Spleen (tissue), 11 donors: ENCODE measurements at regions not wholly inside any gene's neighbourhood (a gene's known extent, or its start where the extent isn't known, plus 50 kb on each side); places are given as distances from the start of the nearest gene placed in this dataset.

ENCODE experiments used
- DNase-seq: peaks from one replicate; pipeline ENCODE4 v3.0.0-alpha.2; 2020
- H3K27ac ChIP-seq, 8 donors: fragments of 200-600 bp; sonication (generic) in 7 of 8; 1 replicate in 4 of 8; 2 replicates in 4 of 8; pipeline versions ENCODE4 v1.5.0 to v1.8.0; 2016 to 2021; ENCODE audit warnings: inconsistent platforms in 4 of 8, mild to moderate bottlenecking in 4 of 8, moderate library complexity in 1 of 8
- H3K27me3 ChIP-seq, 7 donors: fragments of 200-600 bp; sonication (generic) in 6 of 7; replicated peaks in 1 of 7; 1 replicate in 4 of 7; 2 replicates in 3 of 7; pipeline versions ENCODE4 v1.5.0 to v1.8.0; 2016 to 2021; ENCODE audit warnings: inconsistent platforms in 3 of 7, mild to moderate bottlenecking in 1 of 7
- H3K36me3 ChIP-seq, 6 donors: fragments of 200-600 bp; sonication (generic) in 5 of 6; 1 replicate in 4 of 6; 2 replicates in 2 of 6; pipeline versions ENCODE4 v1.5.0 to v1.8.0; 2016 to 2021; ENCODE audit warnings: inconsistent platforms in 2 of 6
- H3K4me1 ChIP-seq, 6 donors: fragments of 200-600 bp; sonication (generic) in 5 of 6; 1 replicate in 3 of 6; 2 replicates in 3 of 6; pipeline versions ENCODE4 v1.5.0 to v1.8.0; 2016 to 2021; ENCODE audit warnings: inconsistent platforms in 3 of 6
- H3K4me3 ChIP-seq, 8 donors: fragments of 200-600 bp; sonication (generic) in 7 of 8; 1 replicate in 4 of 8; 2 replicates in 4 of 8; pipeline versions ENCODE4 v1.5.0 to v1.8.0; 2016 to 2021; ENCODE audit warnings: inconsistent platforms in 4 of 8, mild to moderate bottlenecking in 4 of 8, moderate library complexity in 2 of 8
- H3K9me3 ChIP-seq, 8 donors: fragments of 200-600 bp; sonication (generic) in 7 of 8; 1 replicate in 4 of 8; 2 replicates in 4 of 8; pipeline versions ENCODE4 v1.5.0 to v1.8.0; 2016 to 2021; ENCODE audit warnings: inconsistent platforms in 4 of 8
- POLR2A ChIP-seq, 3 donors: fragments of 450-650 bp; IDR thresholded peaks; one replicate each; pipeline ENCODE4 v1.5.1; 2017; ENCODE audit warnings: antibody characterized with exemption in 3 of 3, mild to moderate bottlenecking in 1 of 3
- POLR2AphosphoS5 ChIP-seq, 3 donors: sonication (generic); formaldehyde crosslinking; IDR thresholded peaks; one replicate each; pipeline ENCODE4 v1.5.1; 2017; ENCODE audit warnings: antibody characterized with exemption in 3 of 3
- WGBS, 5 donors: extraction: QIAGEN DNeasy Blood & Tissue Kit in 3 of 5; methylation state at CpG; one replicate each; pipeline versions ENCODE4 v1.1.5 to v1.1.7; 2013 to 2018; 5-methylcytosine and 5-hydroxymethylcytosine counted together
- intact Hi-C: fragments of 100-400 bp; cut with DNase I; formaldehyde crosslinking; loops from one replicate; pipeline ENCODE4 v1.15.0; 2023; ENCODE audit warnings: low total_unique reads
- TF ChIP-seq, protein P1 (sequence below), 11 experiments: fragments of 200-600 bp in 7 of 11; fragments of 450-650 bp in 4 of 11; sonication (generic) in 4 of 11; IDR thresholded peaks in 8 of 11; conservative IDR thresholded peaks in 3 of 11; 1 replicate in 7 of 11; 2 replicates in 4 of 11; pipeline versions ENCODE4 v1.4.0 to v1.8.0; 2016 to 2021; ENCODE audit warnings: antibody characterized with exemption in 11 of 11, inconsistent platforms in 4 of 11, mild to moderate bottlenecking in 1 of 11
- donor health status: healthy with polysubstance abuse.
- donor health status: DM: no; HTN: no; CAD: no; lungs with moderate emphysema.
- donor health status: DM: no; HTN: no; CAD: no.
- donor health status: Bipolar disorder and iron deficiency.
- donor health status: healthy.
- donor health status: DM: no; HTN: no; CAD: no.
- donor health status: DM: yes; HTN: yes; CAD: no.

GRCh38 chr11:128227466-128227865 lies 359.9 kb downstream of the ETS1 start:
- H3K9me3 ChIP-seq: no peaks in the 10 kb centered on the region

DNA sequence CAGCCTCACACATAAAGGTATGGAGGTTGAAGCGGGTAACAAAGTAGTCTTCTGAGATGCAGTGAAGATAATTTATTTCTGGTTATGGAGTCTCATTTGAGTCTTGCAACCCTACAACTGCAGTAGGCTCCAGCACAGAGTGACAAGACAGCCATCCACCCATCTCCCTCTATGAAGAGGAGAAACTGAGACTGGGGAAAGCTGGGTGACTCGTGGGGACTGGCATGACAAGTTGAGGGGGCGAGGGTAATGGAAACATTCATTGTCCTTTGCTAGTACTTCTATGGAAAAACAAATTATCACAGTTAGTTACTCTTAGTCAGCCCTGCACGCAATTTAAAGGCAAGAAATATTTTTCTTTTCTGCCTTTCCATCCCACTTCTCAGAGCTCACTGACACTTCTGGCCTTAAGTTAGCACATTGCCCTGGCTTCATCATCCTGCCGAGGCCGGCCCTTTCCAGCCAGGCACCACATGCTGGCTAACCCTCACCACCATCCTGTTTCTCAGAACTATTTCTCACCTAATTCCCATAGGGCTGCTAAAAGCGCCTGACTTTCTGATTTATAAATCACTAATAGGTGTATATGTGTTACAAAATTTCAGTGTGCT lies 361.1 kb downstream of the ETS1 start:
- intact Hi-C loops: no loop called here
- H3K4me1 ChIP-seq: peaks cover 0 to 22% (median 1%) of the 10 kb centered on the region in 6 donors
- no peaks in the 10 kb centered on the region for H3K9me3 ChIP-seq
- WGBS, 5 donors: 85 to 94% (median 89%) methylated on average over 7 of the region's 7 CpGs
- no peak for DNase-seq
- no peak overlapping the region for H3K4me3 ChIP-seq
- no peaks in the 10 kb centered on the region for H3K36me3 ChIP-seq
- H3K27me3 ChIP-seq: no peaks in the 10 kb centered on the region
- TF ChIP-seq POLR2AphosphoS5 (IDR thresholded peaks at IDR 0.05) (no peak), POLR2A (IDR thresholded peaks at IDR 0.05) (no peak)
- TF ChIP-seq, protein P1, sequence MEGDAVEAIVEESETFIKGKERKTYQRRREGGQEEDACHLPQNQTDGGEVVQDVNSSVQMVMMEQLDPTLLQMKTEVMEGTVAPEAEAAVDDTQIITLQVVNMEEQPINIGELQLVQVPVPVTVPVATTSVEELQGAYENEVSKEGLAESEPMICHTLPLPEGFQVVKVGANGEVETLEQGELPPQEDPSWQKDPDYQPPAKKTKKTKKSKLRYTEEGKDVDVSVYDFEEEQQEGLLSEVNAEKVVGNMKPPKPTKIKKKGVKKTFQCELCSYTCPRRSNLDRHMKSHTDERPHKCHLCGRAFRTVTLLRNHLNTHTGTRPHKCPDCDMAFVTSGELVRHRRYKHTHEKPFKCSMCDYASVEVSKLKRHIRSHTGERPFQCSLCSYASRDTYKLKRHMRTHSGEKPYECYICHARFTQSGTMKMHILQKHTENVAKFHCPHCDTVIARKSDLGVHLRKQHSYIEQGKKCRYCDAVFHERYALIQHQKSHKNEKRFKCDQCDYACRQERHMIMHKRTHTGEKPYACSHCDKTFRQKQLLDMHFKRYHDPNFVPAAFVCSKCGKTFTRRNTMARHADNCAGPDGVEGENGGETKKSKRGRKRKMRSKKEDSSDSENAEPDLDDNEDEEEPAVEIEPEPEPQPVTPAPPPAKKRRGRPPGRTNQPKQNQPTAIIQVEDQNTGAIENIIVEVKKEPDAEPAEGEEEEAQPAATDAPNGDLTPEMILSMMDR (IDR thresholded peaks at IDR 0.05 in 8 of 11, conservative IDR thresholded peaks at IDR 0.05 in 3 of 11): no peak
- no peak overlapping the region for H3K27ac ChIP-seq

More at GRCh38 chr11:128227466-128227865, 359.9 kb downstream of the ETS1 start:
- Histone ChIP-seq H3K27me3 (no peaks in the 10 kb centered on the region), H3K4me3 (no peak overlapping the region), H3K4me1 (peaks cover 0 to 21% (median 1%) of the 10 kb centered on the region in 6 donors), H3K27ac (no peak overlapping the region), H3K36me3 (no peaks in the 10 kb centered on the region)
- 73 to 88% (median 84%) methylated on average over 3 of the region's 3 CpGs for WGBS, 5 donors
- intact Hi-C loops: no loop called here
- DNase-seq: no peak
- TF ChIP-seq POLR2AphosphoS5 (IDR thresholded peaks at IDR 0.05) (no peak), POLR2A (IDR thresholded peaks at IDR 0.05) (no peak)
- TF ChIP-seq, protein P1 (IDR thresholded peaks at IDR 0.05 in 8 of 11, conservative IDR thresholded peaks at IDR 0.05 in 3 of 11): no peak

DNA sequence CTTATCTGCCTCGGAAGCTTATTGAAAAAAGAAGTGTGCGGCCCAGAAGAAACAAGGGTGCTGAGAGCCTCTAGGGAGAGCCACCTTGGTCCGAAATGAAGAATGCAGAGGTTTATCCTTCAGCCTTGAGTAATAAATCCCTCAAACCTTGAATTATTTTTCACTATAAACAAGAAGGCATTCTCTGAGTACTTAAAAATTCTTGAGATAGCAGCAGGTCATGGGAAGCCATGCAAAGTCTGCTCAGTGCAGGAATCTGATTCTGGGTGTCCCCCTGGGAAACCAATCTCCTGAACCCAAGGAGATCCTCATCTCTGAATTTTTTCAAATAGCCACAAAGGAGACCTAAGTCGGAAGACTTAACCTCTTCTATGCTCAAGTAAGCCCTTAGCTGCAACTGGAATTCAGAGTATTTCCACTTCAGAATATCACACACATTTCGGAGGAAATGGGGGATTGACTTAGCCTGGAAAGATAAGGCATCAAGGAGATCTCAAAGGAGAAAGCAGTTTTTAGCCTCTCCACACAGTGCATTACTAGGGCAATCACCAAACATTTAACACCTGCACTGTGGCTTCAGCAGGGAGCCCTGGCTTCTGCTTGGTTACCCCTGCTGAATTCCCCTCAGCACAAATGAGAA lies 365.0 kb downstream of the ETS1 start:
- Histone ChIP-seq H3K27ac (no peak overlapping the region), H3K4me3 (no peak overlapping the region), H3K27me3 (no peaks in the 10 kb centered on the region), H3K4me1 (peaks cover 0 to 13% (median 0%) of the 10 kb centered on the region in 6 donors), H3K36me3 (no peaks in the 10 kb centered on the region), H3K9me3 (no peaks in the 10 kb centered on the region)
- no peak for DNase-seq
- intact Hi-C loops: no loop called here
- TF ChIP-seq, protein P1 (IDR thresholded peaks at IDR 0.05 in 8 of 11, conservative IDR thresholded peaks at IDR 0.05 in 3 of 11): no peak
- TF ChIP-seq POLR2AphosphoS5 (IDR thresholded peaks at IDR 0.05) (no peak), POLR2A (IDR thresholded peaks at IDR 0.05) (no peak)
- WGBS, 5 donors: 78 to 90% (median 84%) methylated on average over 5 of the region's 5 CpGs

DNA sequence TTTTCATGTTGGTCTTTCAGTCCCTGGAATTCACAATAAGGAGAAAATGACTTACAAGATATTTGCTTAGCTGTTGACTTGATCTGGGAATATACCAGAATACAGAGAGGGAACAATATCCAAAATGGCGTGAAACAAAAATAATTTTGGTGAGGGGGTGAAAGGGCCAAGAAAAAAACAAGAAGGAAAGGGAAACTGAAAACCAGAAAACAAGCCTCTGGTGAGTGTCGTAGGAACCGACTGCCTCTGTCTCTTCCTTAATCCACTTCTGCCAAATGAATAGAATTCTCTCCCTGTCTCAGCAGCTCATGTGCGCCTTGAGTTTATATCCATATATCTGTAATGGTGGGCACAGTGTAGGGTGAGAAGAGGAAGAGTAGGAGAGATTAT lies 367.6 kb downstream of the ETS1 start:
- 66 to 83% (median 68%) methylated on average over 4 of the region's 4 CpGs for WGBS, 5 donors
- Histone ChIP-seq H3K4me1 (peaks cover 0 to 10% (median 0%) of the 10 kb centered on the region in 6 donors), H3K4me3 (no peak overlapping the region), H3K36me3 (no peaks in the 10 kb centered on the region), H3K27ac (no peak overlapping the region), H3K9me3 (peaks cover 0 to 7% (median 0%) of the 10 kb centered on the region in 8 donors), H3K27me3 (no peaks in the 10 kb centered on the region)
- no peak for TF ChIP-seq POLR2AphosphoS5 (IDR thresholded peaks at IDR 0.05)
- TF ChIP-seq POLR2A (IDR thresholded peaks at IDR 0.05): no peak
- TF ChIP-seq, protein P1 (IDR thresholded peaks at IDR 0.05 in 8 of 11, conservative IDR thresholded peaks at IDR 0.05 in 3 of 11): no peak
- intact Hi-C loops: loop anchor here (10.0 kb wide), 1 partner anchor 55 kb away; no protein-coding TSS in a partner anchor
- no peak for DNase-seq
